Ecto neural progenitor cell (in vitro differentiated cells): ENCODE measurements at regions not wholly inside any gene's neighbourhood (a gene's known extent, or its start where the extent isn't known, plus 50 kb on each side); places are given as distances from the start of the nearest gene placed in this dataset.

Experiments used
- DNase-seq: peaks from one replicate; pipeline ENCODE4 v3.0.0-alpha.2; 2018; ENCODE audit warnings: low spot score

- no peak for DNase-seq
Observed at GRCh38 chr5:88544136-88544645, 275.5 kb upstream of the TMEM161B start.

GRCh38 chr5:88542786-88543185, 274.1 kb upstream of the TMEM161B start:
- no peak for DNase-seq

- no peak for DNase-seq
Observed at GRCh38 chr5:88540471-88541115, 271.9 kb upstream of the TMEM161B start.

- no peak for DNase-seq
Observed at GRCh38 chr5:88539693-88540365, 271.2 kb upstream of the TMEM161B start.

- no peak for DNase-seq
Observed at GRCh38 chr5:88539026-88539425, 270.4 kb upstream of the TMEM161B start.

- no peak for DNase-seq
Observed at GRCh38 chr5:88536146-88536545, 267.5 kb upstream of the TMEM161B start.

- no peak for DNase-seq
Observed at GRCh38 chr5:88524941-88525340, 256.3 kb upstream of the TMEM161B start.

- DNase-seq, result no peak
Observed at GRCh38 chr5:88519066-88519465, 250.4 kb upstream of the TMEM161B start.

GRCh38 chr5:88518131-88519016, 249.7 kb upstream of the TMEM161B start:
- DNase-seq, result no peak

- no peak for DNase-seq
Observed at GRCh38 chr5:88515881-88516819, 247.5 kb upstream of the TMEM161B start.

GRCh38 chr5:88515068-88515467, 246.4 kb upstream of the TMEM161B start:
- no peak for DNase-seq

GRCh38 chr5:88509403-88509802, 240.8 kb upstream of the TMEM161B start:
- no peak for DNase-seq

GRCh38 chr5:88507261-88507660, 238.6 kb upstream of the TMEM161B start:
- no peak for DNase-seq

GRCh38 chr5:88503406-88503805, 234.8 kb upstream of the TMEM161B start:
- no peak for DNase-seq

- DNase-seq, result no peak
Observed at GRCh38 chr5:88503041-88503345, 234.3 kb upstream of the TMEM161B start.

GRCh38 chr5:88502179-88503040, 233.8 kb upstream of the TMEM161B start:
- no peak for DNase-seq

GRCh38 chr5:88495810-88496209, 227.2 kb upstream of the TMEM161B start:
- DNase-seq, result no peak

GRCh38 chr5:88490874-88491273, 222.2 kb upstream of the TMEM161B start:
- no peak for DNase-seq

- no peak for DNase-seq
Observed at GRCh38 chr5:88489364-88489763, 220.7 kb upstream of the TMEM161B start.

GRCh38 chr5:88488561-88488960, 219.9 kb upstream of the TMEM161B start:
- no peak for DNase-seq

- no peak for DNase-seq
Observed at GRCh38 chr5:88488130-88488529, 219.5 kb upstream of the TMEM161B start.
